ENCODE measurements at regions not wholly inside any gene's neighbourhood (a gene's known extent, or its start where the extent isn't known, plus 50 kb on each side); places are given as distances from the start of the nearest gene placed in this dataset.

- Histone ChIP-seq H3K36me3 (ENCODE audit: control insufficient read depth, low read length) (no peaks in the 10 kb centered on the region), H3K4me3 (ENCODE audit: low read length) (peak overlapping the region; percentile 59), H3K9me2 (replicated peaks; ENCODE audit: control insufficient read depth, low read length) (no peaks in the 10 kb centered on the region), H3K27ac (ENCODE audit: low read depth, low read length) (no peak overlapping the region), H3F3A (ENCODE audit: control insufficient read depth, insufficient read depth) (no peaks in the 10 kb centered on the region), H4K20me1 (ENCODE audit: control insufficient read depth, insufficient read depth, low read depth, low read length) (no peaks in the 10 kb centered on the region), H3K9me3 (ENCODE audit: control insufficient read depth, insufficient read depth, low read length) (no peaks in the 10 kb centered on the region), H3K27me3 (ENCODE audit: control insufficient read depth, low read length) (0 out of 2 replicates have a peak, but pooled peaks cover 2% of the 10 kb centered on the region), H3K4me1 (ENCODE audit: control insufficient read depth, low read length) (peaks cover 17% of the 10 kb centered on the region), H3K79me2 (ENCODE audit: control insufficient read depth, low read length) (no peaks in the 10 kb centered on the region), H3K4me2 (ENCODE audit: low read length) (peak overlapping the region; percentile 80)
- TF ChIP-seq CTCF (IDR thresholded peaks at IDR 0.05; ENCODE audit: low read depth, low read length, poor library complexity, severe bottlenecking) (no peak), EZH2phosphoT487 (IDR thresholded peaks at IDR 0.05; ENCODE audit: borderline replicate concordance, low read length) (no peak)
Measured at GRCh38 chr6:47414423-47415167, 63.0 kb upstream of the CD2AP start.

GRCh38 chr6:47416396-47417345 lies 60.9 kb upstream of the CD2AP start:
- no peaks in the 10 kb centered on the region for H3F3A ChIP-seq (ENCODE audit: control insufficient read depth, insufficient read depth)
- H3K27me3 ChIP-seq (ENCODE audit: control insufficient read depth, low read length) = no peaks in the 10 kb centered on the region
- no peaks in the 10 kb centered on the region for H3K79me2 ChIP-seq (ENCODE audit: control insufficient read depth, low read length)
- H3K4me2 ChIP-seq (ENCODE audit: low read length) = no peak overlapping the region
- H4K20me1 ChIP-seq (ENCODE audit: control insufficient read depth, insufficient read depth, low read depth, low read length) = no peaks in the 10 kb centered on the region
- no peaks in the 10 kb centered on the region for H3K36me3 ChIP-seq (ENCODE audit: control insufficient read depth, low read length)
- no peaks in the 10 kb centered on the region for H3K9me2 ChIP-seq (replicated peaks; ENCODE audit: control insufficient read depth, low read length)
- H3K27ac ChIP-seq (ENCODE audit: low read depth, low read length) = no peak overlapping the region
- no peak for TF ChIP-seq CTCF (IDR thresholded peaks at IDR 0.05; ENCODE audit: low read depth, low read length, poor library complexity, severe bottlenecking)
- TF ChIP-seq EZH2phosphoT487 (IDR thresholded peaks at IDR 0.05; ENCODE audit: borderline replicate concordance, low read length) = no peak
- no peak overlapping the region for H3K4me3 ChIP-seq (ENCODE audit: low read length)
- H3K9me3 ChIP-seq (ENCODE audit: control insufficient read depth, insufficient read depth, low read length) = no peaks in the 10 kb centered on the region
- peaks cover 17% of the 10 kb centered on the region for H3K4me1 ChIP-seq (ENCODE audit: control insufficient read depth, low read length)

GRCh38 chr6:47419621-47420020 lies 58.0 kb upstream of the CD2AP start:
- H3K79me2 ChIP-seq (ENCODE audit: control insufficient read depth, low read length) = no peaks in the 10 kb centered on the region
- H3K27me3 ChIP-seq (ENCODE audit: control insufficient read depth, low read length) = no peaks in the 10 kb centered on the region
- no peak overlapping the region for H3K4me2 ChIP-seq (ENCODE audit: low read length)
- H3K4me1 ChIP-seq (ENCODE audit: control insufficient read depth, low read length) = peaks cover 7% of the 10 kb centered on the region
- no peak overlapping the region for H3K4me3 ChIP-seq (ENCODE audit: low read length)
- H3K36me3 ChIP-seq (ENCODE audit: control insufficient read depth, low read length) = no peaks in the 10 kb centered on the region
- TF ChIP-seq EZH2phosphoT487 (IDR thresholded peaks at IDR 0.05; ENCODE audit: borderline replicate concordance, low read length) (no peak), CTCF (IDR thresholded peaks at IDR 0.05; ENCODE audit: low read depth, low read length, poor library complexity, severe bottlenecking) (no peak)
- H3K27ac ChIP-seq (ENCODE audit: low read depth, low read length) = no peak overlapping the region
- H3F3A ChIP-seq (ENCODE audit: control insufficient read depth, insufficient read depth) = no peaks in the 10 kb centered on the region
- no peaks in the 10 kb centered on the region for H4K20me1 ChIP-seq (ENCODE audit: control insufficient read depth, insufficient read depth, low read depth, low read length)
- H3K9me2 ChIP-seq (replicated peaks; ENCODE audit: control insufficient read depth, low read length) = no peaks in the 10 kb centered on the region
- no peaks in the 10 kb centered on the region for H3K9me3 ChIP-seq (ENCODE audit: control insufficient read depth, insufficient read depth, low read length)

Data from DOHH2 (cell line).